Mesothelial cell of epicardium (in vitro differentiated cells): ENCODE measurements at regions not wholly inside any gene's neighbourhood (a gene's known extent, or its start where the extent isn't known, plus 50 kb on each side); places are given as distances from the start of the nearest gene placed in this dataset.

Experiments used
- DNase-seq, 2 experiments: peaks; one replicate each; pipeline ENCODE4 v3.0.0; 2021; ENCODE audit warnings: low spot score in 2 of 2; ENCODE audit not compliant: unreplicated experiment in 2 of 2
- H3K27ac Mint-ChIP-seq: 2 replicates; pipeline ENCODE4 v1.8.0; 2021; ENCODE audit warnings: mixed read lengths
- H3K27me3 Mint-ChIP-seq: 2 replicates; pipeline ENCODE4 v1.8.0; 2021; ENCODE audit warnings: low read depth, mixed read lengths
- H3K36me3 Mint-ChIP-seq: 2 replicates; pipeline ENCODE4 v1.8.0; 2021; ENCODE audit warnings: mixed read lengths
- H3K4me1 Mint-ChIP-seq: 2 replicates; pipeline ENCODE4 v1.8.0; 2021; ENCODE audit warnings: mixed read lengths
- H3K4me3 Mint-ChIP-seq: 2 replicates; pipeline ENCODE4 v1.8.0; 2021; ENCODE audit warnings: mild to moderate bottlenecking, moderate library complexity, mixed read lengths
- H3K9me3 Mint-ChIP-seq: 2 replicates; pipeline ENCODE4 v1.8.0; 2021; ENCODE audit warnings: mixed read lengths
- CTCF ChIP-seq: fragments of 200-600 bp; sonication (generic); IDR thresholded peaks from one replicate; pipeline ENCODE4 v1.5.0; 2021; ENCODE audit warnings: antibody characterized with exemption; ENCODE audit not compliant: unreplicated experiment

- TF ChIP-seq CTCF = no peak
- Mint-ChIP-seq H3K27ac (no peak overlapping the region), H3K4me1 (peaks cover 1% of the 10 kb centered on the region)
Measured at GRCh38 chr10:83253011-83253671, 886.2 kb upstream of the GHITM start.

GRCh38 chr10:83254698-83255097 is 884.6 kb upstream of the GHITM start:
- no peak for TF ChIP-seq CTCF
- Mint-ChIP-seq H3K4me3 (no peak overlapping the region), H3K4me1 (no peaks in the 10 kb centered on the region), H3K27ac (no peak overlapping the region), H3K27me3 (peaks cover 2% of the 10 kb centered on the region), H3K9me3 (peaks cover 26% of the 10 kb centered on the region), H3K36me3 (peaks cover 4% of the 10 kb centered on the region)
- DNase-seq = no peak

More at GRCh38 chr10:83253011-83253671, 886.2 kb upstream of the GHITM start:
- Mint-ChIP-seq H3K9me3 (peaks cover 24% of the 10 kb centered on the region), H3K36me3 (peaks cover 4% of the 10 kb centered on the region), H3K27me3 (peaks cover 2% of the 10 kb centered on the region), H3K4me3 (no peak overlapping the region)
- DNase-seq = no peak

- Mint-ChIP-seq H3K4me3 (no peak overlapping the region), H3K27me3 (no peaks in the 10 kb centered on the region), H3K27ac (no peak overlapping the region), H3K9me3 (peaks cover 34% of the 10 kb centered on the region), H3K36me3 (no peaks in the 10 kb centered on the region), H3K4me1 (no peaks in the 10 kb centered on the region)
- no peak for DNase-seq
- TF ChIP-seq CTCF = no peak
Measured at GRCh38 chr10:83262434-83262833, 876.9 kb upstream of the GHITM start.

- no peaks in the 10 kb centered on the region for H3K36me3 Mint-ChIP-seq
- no peaks in the 10 kb centered on the region for H3K27me3 Mint-ChIP-seq
- no peaks in the 10 kb centered on the region for H3K9me3 Mint-ChIP-seq
- H3K4me3 Mint-ChIP-seq = no peak overlapping the region
- no peak overlapping the region for H3K27ac Mint-ChIP-seq
- DNase-seq = no peak
- TF ChIP-seq CTCF = no peak
- peaks cover 34% of the 10 kb centered on the region for H3K4me1 Mint-ChIP-seq
Measured at GRCh38 chr10:83272666-83273434, 866.5 kb upstream of the GHITM start.

- Mint-ChIP-seq H3K27ac (no peak overlapping the region), H3K36me3 (no peaks in the 10 kb centered on the region), H3K27me3 (no peaks in the 10 kb centered on the region), H3K4me1 (peaks cover 30% of the 10 kb centered on the region), H3K9me3 (no peaks in the 10 kb centered on the region), H3K4me3 (no peak overlapping the region)
- no peak for DNase-seq
- no peak for TF ChIP-seq CTCF
Measured at GRCh38 chr10:83274088-83274487, 865.2 kb upstream of the GHITM start.
